Lung (tissue), 11 donors: ENCODE measurements at regions not wholly inside any gene's neighbourhood (a gene's known extent, or its start where the extent isn't known, plus 50 kb on each side); places are given as distances from the start of the nearest gene placed in this dataset.

Source experiments
- ATAC-seq: fragments of 200-7000 bp; cut with Tn5 transposase; one replicate; pipeline ENCODE4 v1.9.1; 2020; ENCODE audit warnings: moderate number of reproducible peaks; ENCODE audit not compliant: insufficient read depth, low FRiP score
- DNase-seq, 3 donors: peaks; one replicate each; pipeline ENCODE4 v3.0.0-alpha.2; 2013 to 2017
- H3K27ac ChIP-seq, 2 donors: one replicate each; pipeline ENCODE4 v1.5.1; 2013; ENCODE audit warnings: mild to moderate bottlenecking in 2 of 2, moderate library complexity in 2 of 2, control low read depth in 1 of 2, inconsistent platforms in 1 of 2, low read depth in 1 of 2, low read length in 1 of 2
- H3K27me3 ChIP-seq, 3 donors: one replicate each; pipeline ENCODE4 v1.5.1; 2013; ENCODE audit warnings: low read length in 2 of 3; ENCODE audit not compliant: control insufficient read depth in 3 of 3, insufficient read depth in 3 of 3
- H3K36me3 ChIP-seq, 4 donors: one replicate each; pipeline ENCODE4 v1.5.1; 2013; ENCODE audit warnings: low read length in 4 of 4, mild to moderate bottlenecking in 1 of 4, moderate library complexity in 1 of 4; ENCODE audit not compliant: control insufficient read depth in 4 of 4, insufficient read depth in 4 of 4
- H3K4me1 ChIP-seq, 5 donors: one replicate each; pipeline ENCODE4 v1.5.1; 2013; ENCODE audit warnings: low read length in 5 of 5, mild to moderate bottlenecking in 2 of 5, moderate library complexity in 1 of 5; ENCODE audit not compliant: control insufficient read depth in 5 of 5, insufficient read depth in 5 of 5
- H3K4me3 ChIP-seq: one replicate; pipeline ENCODE4 v1.5.1; 2013; ENCODE audit warnings: mild to moderate bottlenecking, control low read depth, moderate library complexity
- H3K9ac ChIP-seq, 2 donors: one replicate each; pipeline ENCODE4 v1.5.1; 2013; ENCODE audit warnings: low read length in 2 of 2, control low read depth in 1 of 2; ENCODE audit not compliant: insufficient read depth in 1 of 2
- H3K9me3 ChIP-seq, 4 donors: one replicate each; pipeline ENCODE4 v1.5.1; 2013; ENCODE audit warnings: low read length in 3 of 4, mild to moderate bottlenecking in 1 of 4, moderate library complexity in 1 of 4; ENCODE audit not compliant: control insufficient read depth in 4 of 4, insufficient read depth in 3 of 4
- CTCF ChIP-seq: IDR thresholded peaks from 2 replicates; pipeline ENCODE4 v1.5.1; 2012; ENCODE audit warnings: mild to moderate bottlenecking; ENCODE audit errors: control extremely low read depth, extremely low read depth
- WGBS, 2 donors: extraction: QIAGEN DNeasy Blood & Tissue Kit; methylation state at CpG; one replicate each; pipeline ENCODE4 v1.1.7; 2013; 5-methylcytosine and 5-hydroxymethylcytosine counted together
- donor health status: control.
- donor health status: control.
- donor health status: Bipolar disorder and iron deficiency.
- donor health status: healthy.
- donor health status: DM: yes; HTN: yes; CAD: no.

- peak overlapping the region; percentile 43 to 76 for H3K27ac ChIP-seq
- DNase-seq (peak; percentile 68 to 83 (median 69)), ATAC-seq (peak; percentile 34)
- H3K9ac ChIP-seq = no peak overlapping the region
- no peaks in the 10 kb centered on the region for H3K36me3 ChIP-seq
- peaks cover 0 to 2% (median 0%) of the 10 kb centered on the region in 4 donors for H3K9me3 ChIP-seq
- no peaks in the 10 kb centered on the region for H3K27me3 ChIP-seq
- H3K4me3 ChIP-seq = no peak overlapping the region
- H3K4me1 ChIP-seq = peaks cover 0 to 9% (median 0%) of the 10 kb centered on the region in 5 donors
- no peak for TF ChIP-seq CTCF
- 7 to 19% methylated on average over 35 of the region's 35 CpGs for WGBS, 2 donors
These were observed 162.8 kb downstream of the FOXL1 start for GRCh38 chr16:86740906-86741799.

GRCh38 chr16:86747761-86748160 is 169.4 kb downstream of the FOXL1 start:
- no peak for DNase-seq
- Histone ChIP-seq H3K4me3 (no peak overlapping the region), H3K4me1 (no peaks in the 10 kb centered on the region), H3K27me3 (no peaks in the 10 kb centered on the region), H3K9me3 (no peaks in the 10 kb centered on the region), H3K36me3 (no peaks in the 10 kb centered on the region), H3K9ac (no peak overlapping the region), H3K27ac (no peak overlapping the region)
- TF ChIP-seq CTCF = no peak
- no peak for ATAC-seq
- 85% methylated on average over 13 of the region's 13 CpGs for WGBS, 2 donors

GRCh38 chr16:86748652-86749051 is 170.3 kb downstream of the FOXL1 start:
- no peak for TF ChIP-seq CTCF
- no peaks in the 10 kb centered on the region for H3K36me3 ChIP-seq
- WGBS, 2 donors = 78 to 90% methylated on average over 3 of the region's 3 CpGs
- H3K4me1 ChIP-seq = no peaks in the 10 kb centered on the region
- H3K27me3 ChIP-seq = no peaks in the 10 kb centered on the region
- H3K27ac ChIP-seq = no peak overlapping the region
- no peak for DNase-seq
- H3K9ac ChIP-seq = no peak overlapping the region
- no peak overlapping the region for H3K4me3 ChIP-seq
- H3K9me3 ChIP-seq = no peaks in the 10 kb centered on the region
- no peak for ATAC-seq
